Gastroesophageal sphincter (tissue), 4 donors: ENCODE measurements at regions not wholly inside any gene's neighbourhood (a gene's known extent, or its start where the extent isn't known, plus 50 kb on each side); places are given as distances from the start of the nearest gene placed in this dataset.

Experiments
- ATAC-seq: fragments of 150-250 bp; one replicate; pipeline ENCODE4 v1.9.1; 2016; ENCODE audit warnings: mild to moderate bottlenecking, moderate library complexity
- H3K27ac ChIP-seq, 4 donors: fragments of 200-600 bp; sonication (generic) in 3 of 4; 1 replicate in 3 of 4; 2 replicates in 1 of 4; pipeline ENCODE4 v1.5.1; 2016 to 2019
- H3K27me3 ChIP-seq: fragments of 200-600 bp; sonication (generic); one replicate; pipeline ENCODE4 v1.5.1; 2019
- H3K36me3 ChIP-seq, 2 donors: fragments of 200-600 bp; sonication (generic); one replicate each; pipeline ENCODE4 v1.5.1; 2019; ENCODE audit warnings: control low read depth in 1 of 2
- H3K4me1 ChIP-seq, 3 donors: fragments of 200-600 bp; sonication (generic); 1 replicate in 2 of 3; 2 replicates in 1 of 3; pipeline ENCODE4 v1.5.1; 2016 to 2019; ENCODE audit warnings: control low read depth in 2 of 3
- H3K4me3 ChIP-seq, 2 donors: fragments of 200-600 bp; sonication (generic); one replicate each; pipeline ENCODE4 v1.5.1; 2019; ENCODE audit warnings: mild to moderate bottlenecking in 1 of 2, moderate library complexity in 1 of 2
- H3K9me3 ChIP-seq, 3 donors: fragments of 200-600 bp; sonication (generic); one replicate each; pipeline ENCODE4 v1.5.1; 2017 to 2019; ENCODE audit warnings: control low read depth in 2 of 3
- CTCF ChIP-seq, 4 experiments: fragments of 200-600 bp in 2 of 4; fragments of 450-650 bp in 2 of 4; sonication (generic) in 1 of 4; IDR thresholded peaks; one replicate each; pipeline ENCODE4 v1.5.1; 2017 to 2019; ENCODE audit warnings: antibody characterized with exemption in 4 of 4, mild to moderate bottlenecking in 2 of 4, moderate library complexity in 2 of 4
- EP300 ChIP-seq: sonication (generic); formaldehyde crosslinking; IDR thresholded peaks from one replicate; pipeline ENCODE4 v1.6.1; 2017; ENCODE audit warnings: antibody characterized with exemption, mild to moderate bottlenecking
- POLR2A ChIP-seq, 2 donors: fragments of 450-650 bp; IDR thresholded peaks; one replicate each; pipeline ENCODE4 v1.6.1; 2017; ENCODE audit warnings: antibody characterized with exemption in 2 of 2, mild to moderate bottlenecking in 2 of 2, moderate library complexity in 1 of 2
- POLR2AphosphoS5 ChIP-seq: sonication (generic); formaldehyde crosslinking; IDR thresholded peaks from one replicate; pipeline ENCODE4 v1.6.1; 2017; ENCODE audit warnings: antibody characterized with exemption
- WGBS, 2 donors: methylation state at CpG; one replicate each; pipeline ENCODE4 v1.1.5; 2018; ENCODE audit warnings: low coverage in 1 of 2; 5-methylcytosine and 5-hydroxymethylcytosine counted together

DNA sequence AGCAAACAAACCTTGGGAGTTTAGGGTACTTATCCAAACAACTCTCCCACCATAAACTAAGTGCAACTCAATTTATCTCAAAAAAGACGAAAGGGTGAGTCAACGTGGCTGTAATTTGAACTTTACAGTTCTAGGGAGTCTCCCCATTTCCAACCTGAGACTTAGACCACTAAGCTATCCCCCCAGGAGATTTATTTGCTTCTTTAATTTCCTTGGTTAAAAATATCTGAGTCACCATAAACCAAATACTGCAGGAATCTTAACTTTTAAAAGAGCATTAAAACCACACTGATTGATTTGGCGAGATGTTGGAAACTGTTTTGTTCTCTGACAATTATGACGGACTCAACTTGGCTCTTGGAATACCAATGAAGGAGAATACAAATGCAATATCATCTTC lies 299.3 kb upstream of the SOX9 start:
- ATAC-seq: no peak
- Histone ChIP-seq H3K36me3 (no peaks in the 10 kb centered on the region), H3K27ac (no peak overlapping the region), H3K9me3 (no peaks in the 10 kb centered on the region), H3K4me1 (no peaks in the 10 kb centered on the region), H3K27me3 (no peaks in the 10 kb centered on the region), H3K4me3 (no peak overlapping the region)
- WGBS, 2 donors: 71 to 74% methylated on average over 4 of the region's 4 CpGs
- TF ChIP-seq CTCF (IDR thresholded peaks at IDR 0.05): no peak
- TF ChIP-seq POLR2A (IDR thresholded peaks at IDR 0.05): no peak
- TF ChIP-seq POLR2AphosphoS5: no peak
- no peak for TF ChIP-seq EP300

DNA sequence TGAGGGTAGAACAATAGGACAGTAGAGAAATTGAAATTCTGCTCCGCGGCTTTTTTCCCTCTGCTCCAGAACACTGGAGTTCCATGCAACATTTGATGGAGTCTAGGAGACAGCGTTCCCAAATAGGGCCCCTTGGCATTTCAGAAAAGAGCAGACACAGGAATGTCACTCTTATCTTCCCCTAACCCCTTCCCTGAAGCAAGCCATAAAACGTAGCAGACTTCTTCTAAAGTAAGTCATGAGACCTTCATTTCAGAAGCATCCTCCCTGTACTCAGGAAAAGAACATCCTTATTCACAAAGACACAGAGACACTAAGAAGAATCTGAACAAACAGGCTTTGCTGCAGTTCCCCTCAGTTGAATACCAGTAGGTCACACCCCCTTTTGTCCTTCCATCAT lies 296.1 kb upstream of the SOX9 start:
- no peaks in the 10 kb centered on the region for H3K9me3 ChIP-seq
- H3K27me3 ChIP-seq: no peaks in the 10 kb centered on the region
- 60 to 94% methylated on average over 2 to 4 of the region's 4 CpGs for WGBS, 2 donors
- H3K27ac ChIP-seq: no peak overlapping the region
- TF ChIP-seq CTCF (IDR thresholded peaks at IDR 0.05) (no peak), POLR2AphosphoS5 (no peak)
- no peak overlapping the region for H3K4me3 ChIP-seq
- H3K36me3 ChIP-seq: no peaks in the 10 kb centered on the region
- no peak for ATAC-seq
- H3K4me1 ChIP-seq: no peaks in the 10 kb centered on the region

GRCh38 chr17:71825687-71826086 lies 295.1 kb upstream of the SOX9 start:
- H3K4me3 ChIP-seq: no peak overlapping the region
- 0 to 41% methylated on average over 1 to 4 of the region's 4 CpGs for WGBS, 2 donors
- H3K4me1 ChIP-seq: no peaks in the 10 kb centered on the region
- no peaks in the 10 kb centered on the region for H3K9me3 ChIP-seq
- peaks cover 7% of the 10 kb centered on the region for H3K27me3 ChIP-seq
- no peak overlapping the region for H3K27ac ChIP-seq
- no peaks in the 10 kb centered on the region for H3K36me3 ChIP-seq
- no peak for ATAC-seq
- TF ChIP-seq EP300 (no peak), POLR2AphosphoS5 (no peak), CTCF (IDR thresholded peaks at IDR 0.05) (no peak), POLR2A (IDR thresholded peaks at IDR 0.05) (no peak)

- TF ChIP-seq POLR2A (IDR thresholded peaks at IDR 0.05) (no peak), CTCF (IDR thresholded peaks at IDR 0.05) (no peak), POLR2AphosphoS5 (no peak), EP300 (no peak)
- Histone ChIP-seq H3K27ac (no peak overlapping the region), H3K9me3 (no peaks in the 10 kb centered on the region), H3K36me3 (no peaks in the 10 kb centered on the region), H3K4me1 (no peaks in the 10 kb centered on the region), H3K4me3 (no peak overlapping the region), H3K27me3 (peaks cover 25% of the 10 kb centered on the region)
- 11 to 29% methylated on average over 1 to 3 of the region's 5 CpGs for WGBS, 2 donors
- no peak for ATAC-seq
Observed at GRCh38 chr17:71828182-71828596, 292.6 kb upstream of the SOX9 start.

GRCh38 chr17:71830866-71831265 lies 290.0 kb upstream of the SOX9 start:
- no peaks in the 10 kb centered on the region for H3K4me1 ChIP-seq
- H3K27me3 ChIP-seq: peaks cover 25% of the 10 kb centered on the region
- ATAC-seq: no peak
- no peak overlapping the region for H3K27ac ChIP-seq
- no peak for TF ChIP-seq EP300
- no peak for TF ChIP-seq CTCF (IDR thresholded peaks at IDR 0.05)
- TF ChIP-seq POLR2A (IDR thresholded peaks at IDR 0.05): no peak
- no peak for TF ChIP-seq POLR2AphosphoS5
- no peaks in the 10 kb centered on the region for H3K9me3 ChIP-seq
- no peaks in the 10 kb centered on the region for H3K36me3 ChIP-seq
- WGBS, 2 donors: 39 to 47% methylated on average over 5 of the region's 7 CpGs
- H3K4me3 ChIP-seq: no peak overlapping the region
